ENCODE measurements at regions not wholly inside any gene's neighbourhood (a gene's known extent, or its start where the extent isn't known, plus 50 kb on each side); places are given as distances from the start of the nearest gene placed in this dataset.
"Not testable (repeated sequence)": the region's sequence is repeated elsewhere in the genome, so short reads cannot be mapped to it uniquely, and the experiment has no call there.

DNA sequence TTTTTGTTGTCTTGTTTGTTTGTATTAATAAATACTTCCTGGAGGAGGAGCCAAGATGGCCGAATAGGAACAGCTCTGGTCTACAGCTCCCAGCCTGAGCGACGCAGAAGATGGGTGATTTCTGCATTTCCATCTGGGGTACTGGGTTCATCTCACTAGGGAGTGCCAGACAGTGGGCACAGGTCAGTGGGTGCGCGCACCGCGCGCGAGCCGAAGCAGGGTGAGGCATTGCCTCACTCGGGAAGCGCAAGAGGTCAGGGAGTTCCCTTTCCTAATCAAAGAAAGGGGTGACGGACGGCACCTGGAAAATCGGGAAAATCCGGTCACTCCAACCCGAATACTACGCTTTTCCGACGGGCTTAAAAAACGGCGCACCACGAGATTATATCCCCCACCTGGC lies 786.8 kb downstream of the SI start:
- TF ChIP-seq, protein P1, sequence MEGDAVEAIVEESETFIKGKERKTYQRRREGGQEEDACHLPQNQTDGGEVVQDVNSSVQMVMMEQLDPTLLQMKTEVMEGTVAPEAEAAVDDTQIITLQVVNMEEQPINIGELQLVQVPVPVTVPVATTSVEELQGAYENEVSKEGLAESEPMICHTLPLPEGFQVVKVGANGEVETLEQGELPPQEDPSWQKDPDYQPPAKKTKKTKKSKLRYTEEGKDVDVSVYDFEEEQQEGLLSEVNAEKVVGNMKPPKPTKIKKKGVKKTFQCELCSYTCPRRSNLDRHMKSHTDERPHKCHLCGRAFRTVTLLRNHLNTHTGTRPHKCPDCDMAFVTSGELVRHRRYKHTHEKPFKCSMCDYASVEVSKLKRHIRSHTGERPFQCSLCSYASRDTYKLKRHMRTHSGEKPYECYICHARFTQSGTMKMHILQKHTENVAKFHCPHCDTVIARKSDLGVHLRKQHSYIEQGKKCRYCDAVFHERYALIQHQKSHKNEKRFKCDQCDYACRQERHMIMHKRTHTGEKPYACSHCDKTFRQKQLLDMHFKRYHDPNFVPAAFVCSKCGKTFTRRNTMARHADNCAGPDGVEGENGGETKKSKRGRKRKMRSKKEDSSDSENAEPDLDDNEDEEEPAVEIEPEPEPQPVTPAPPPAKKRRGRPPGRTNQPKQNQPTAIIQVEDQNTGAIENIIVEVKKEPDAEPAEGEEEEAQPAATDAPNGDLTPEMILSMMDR (IDR thresholded peaks at IDR 0.05): not testable (repeated sequence)
- TF ChIP-seq EZH2 (IDR thresholded peaks at IDR 0.05; ENCODE audit: borderline replicate concordance, insufficient read depth, low read depth, low read length, poor library complexity, severe bottlenecking): not testable (repeated sequence)

Measured in B cell (primary cell).